ENCODE measurements at regions not wholly inside any gene's neighbourhood (a gene's known extent, or its start where the extent isn't known, plus 50 kb on each side); places are given as distances from the start of the nearest gene placed in this dataset.

- no peak overlapping the region for H2BK12ac ChIP-seq (ENCODE audit: low read length)
- H3K23ac ChIP-seq (ENCODE audit: low read length), result no peak overlapping the region
Measured at GRCh38 chr20:24341781-24342180, 127.6 kb upstream of the SYNDIG1 start.

DNA sequence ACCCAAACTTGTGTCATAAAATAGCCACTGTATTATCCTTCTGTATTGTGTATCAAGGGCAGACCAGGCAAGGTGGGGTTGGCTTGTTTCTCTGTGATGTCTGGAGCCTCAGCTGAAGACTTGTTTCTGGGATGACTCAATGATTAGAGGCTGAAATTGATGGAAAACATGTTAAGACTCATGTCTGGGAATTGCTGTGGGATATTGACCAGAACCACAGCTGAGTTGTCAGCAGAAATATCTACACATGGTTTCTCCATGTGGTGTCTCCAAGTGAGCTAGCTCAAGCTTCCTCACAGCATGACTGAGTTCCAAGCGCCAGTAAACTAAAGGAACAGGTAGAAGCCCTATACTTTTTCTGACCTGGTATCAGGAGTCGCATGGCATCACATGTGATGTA, 128.5 kb upstream of the SYNDIG1 start:
- peaks cover 0 to 1% of the 10 kb centered on the region in 2 experiments for H3K4me1 ChIP-seq (ENCODE audit: control insufficient read depth in 1 of 2, insufficient read depth in 2 of 2, low read length in 2 of 2)
- H3K23ac ChIP-seq (ENCODE audit: low read length), result no peak overlapping the region
- no peaks in the 10 kb centered on the region for H3K36me3 ChIP-seq (ENCODE audit: control insufficient read depth in 1 of 2, insufficient read depth in 2 of 2, low read length in 2 of 2)
- H2BK5ac ChIP-seq (ENCODE audit: low read depth, low read length, poor library complexity), result no peak overlapping the region
- no peak overlapping the region for H3K4me2 ChIP-seq (ENCODE audit: low read length)
- no peak overlapping the region for H4K91ac ChIP-seq (ENCODE audit: low read depth, low read length)
- H3K9ac ChIP-seq (ENCODE audit: low read length), result no peak overlapping the region
- no peak overlapping the region for H2BK12ac ChIP-seq (ENCODE audit: low read length)
- no peaks in the 10 kb centered on the region for H3K79me2 ChIP-seq (ENCODE audit: control insufficient read depth, insufficient read depth, low read length, poor library complexity)
- no peak overlapping the region for H3K4ac ChIP-seq (ENCODE audit: low read depth, low read length)
- no CpG with 5 or more reads among the region's 2 CpGs for WGBS (ENCODE audit: extremely low coverage, insufficient coverage, insufficient read length)
- H4K8ac ChIP-seq (ENCODE audit: low read depth, low read length), result no peak overlapping the region
- H3K27ac ChIP-seq (ENCODE audit: low read depth, low read length), result no peak overlapping the region
- no peak overlapping the region for H2BK120ac ChIP-seq (ENCODE audit: insufficient read depth, low read length, poor library complexity)
- H3K18ac ChIP-seq (ENCODE audit: low read length), result no peak overlapping the region
- DNase-seq, result no peak
- no peak overlapping the region for H4K12ac ChIP-seq (ENCODE audit: low read depth, low read length)
- H3K9me3 ChIP-seq (ENCODE audit: insufficient read depth, low read depth, low read length), result no peaks in the 10 kb centered on the region
- H3K79me1 ChIP-seq (ENCODE audit: low read length), result no peaks in the 10 kb centered on the region
- H3K14ac ChIP-seq (ENCODE audit: low read length), result no peak overlapping the region
- H2AFZ ChIP-seq (ENCODE audit: insufficient read depth, low read length, poor library complexity), result no peak overlapping the region
- no peaks in the 10 kb centered on the region for H3K27me3 ChIP-seq (ENCODE audit: insufficient read depth, low read length)
- no peak overlapping the region for H3K4me3 ChIP-seq (ENCODE audit: low read depth, low read length)
- no peak overlapping the region for H2AK5ac ChIP-seq (ENCODE audit: low read length)

More at GRCh38 chr20:24341781-24342180, 127.6 kb upstream of the SYNDIG1 start:
- Histone ChIP-seq H3K4me3 (ENCODE audit: low read depth, low read length) (no peak overlapping the region), H2AFZ (ENCODE audit: insufficient read depth, low read length, poor library complexity) (no peak overlapping the region), H2BK5ac (ENCODE audit: low read depth, low read length, poor library complexity) (no peak overlapping the region), H3K14ac (ENCODE audit: low read length) (no peak overlapping the region), H4K91ac (ENCODE audit: low read depth, low read length) (no peak overlapping the region), H2AK5ac (ENCODE audit: low read length) (no peak overlapping the region), H3K27ac (ENCODE audit: low read depth, low read length) (no peak overlapping the region), H3K9ac (ENCODE audit: low read length) (no peak overlapping the region), H3K36me3 (ENCODE audit: control insufficient read depth in 1 of 2, insufficient read depth in 2 of 2, low read length in 2 of 2) (no peaks in the 10 kb centered on the region), H3K4me2 (ENCODE audit: low read length) (no peak overlapping the region), H2BK120ac (ENCODE audit: insufficient read depth, low read length, poor library complexity) (no peak overlapping the region), H3K4ac (ENCODE audit: low read depth, low read length) (no peak overlapping the region), H4K8ac (ENCODE audit: low read depth, low read length) (no peak overlapping the region), H3K79me2 (ENCODE audit: control insufficient read depth, insufficient read depth, low read length, poor library complexity) (no peaks in the 10 kb centered on the region), H3K18ac (ENCODE audit: low read length) (no peak overlapping the region), H3K79me1 (ENCODE audit: low read length) (no peaks in the 10 kb centered on the region), H3K27me3 (ENCODE audit: insufficient read depth, low read length) (no peaks in the 10 kb centered on the region), H3K4me1 (ENCODE audit: control insufficient read depth in 1 of 2, insufficient read depth in 2 of 2, low read length in 2 of 2) (peaks cover 0 to 1% of the 10 kb centered on the region in 2 experiments), H4K12ac (ENCODE audit: low read depth, low read length) (no peak overlapping the region), H3K9me3 (ENCODE audit: insufficient read depth, low read depth, low read length) (no peaks in the 10 kb centered on the region)
- WGBS (ENCODE audit: extremely low coverage, insufficient coverage, insufficient read length), result no CpG with 5 or more reads among the region's 3 CpGs
- no peak for DNase-seq

- Histone ChIP-seq H3K27ac (ENCODE audit: low read depth, low read length) (no peak overlapping the region), H2BK5ac (ENCODE audit: low read depth, low read length, poor library complexity) (no peak overlapping the region), H2BK120ac (ENCODE audit: insufficient read depth, low read length, poor library complexity) (no peak overlapping the region), H3K79me1 (ENCODE audit: low read length) (no peaks in the 10 kb centered on the region), H2BK12ac (ENCODE audit: low read length) (no peak overlapping the region), H3K4me2 (ENCODE audit: low read length) (no peak overlapping the region), H4K12ac (ENCODE audit: low read depth, low read length) (no peak overlapping the region), H2AFZ (ENCODE audit: insufficient read depth, low read length, poor library complexity) (no peak overlapping the region), H3K36me3 (ENCODE audit: control insufficient read depth in 1 of 2, insufficient read depth in 2 of 2, low read length in 2 of 2) (no peaks in the 10 kb centered on the region), H3K18ac (ENCODE audit: low read length) (no peak overlapping the region), H3K27me3 (ENCODE audit: insufficient read depth, low read length) (no peaks in the 10 kb centered on the region), H4K8ac (ENCODE audit: low read depth, low read length) (no peak overlapping the region), H3K14ac (ENCODE audit: low read length) (no peak overlapping the region), H3K4me3 (ENCODE audit: low read depth, low read length) (no peak overlapping the region), H3K23ac (ENCODE audit: low read length) (no peak overlapping the region), H3K79me2 (ENCODE audit: control insufficient read depth, insufficient read depth, low read length, poor library complexity) (no peaks in the 10 kb centered on the region), H3K9ac (ENCODE audit: low read length) (no peak overlapping the region), H3K4me1 (ENCODE audit: control insufficient read depth in 1 of 2, insufficient read depth in 2 of 2, low read length in 2 of 2) (peaks cover 0 to 1% of the 10 kb centered on the region in 2 experiments), H4K91ac (ENCODE audit: low read depth, low read length) (no peak overlapping the region), H3K9me3 (ENCODE audit: insufficient read depth, low read depth, low read length) (no peaks in the 10 kb centered on the region), H2AK5ac (ENCODE audit: low read length) (no peak overlapping the region), H3K4ac (ENCODE audit: low read depth, low read length) (no peak overlapping the region)
- DNase-seq, result no peak
- WGBS (ENCODE audit: extremely low coverage, insufficient coverage, insufficient read length), result no CpG with 5 or more reads among the region's 5 CpGs
Measured at GRCh38 chr20:24339210-24339641, 130.2 kb upstream of the SYNDIG1 start.

DNA sequence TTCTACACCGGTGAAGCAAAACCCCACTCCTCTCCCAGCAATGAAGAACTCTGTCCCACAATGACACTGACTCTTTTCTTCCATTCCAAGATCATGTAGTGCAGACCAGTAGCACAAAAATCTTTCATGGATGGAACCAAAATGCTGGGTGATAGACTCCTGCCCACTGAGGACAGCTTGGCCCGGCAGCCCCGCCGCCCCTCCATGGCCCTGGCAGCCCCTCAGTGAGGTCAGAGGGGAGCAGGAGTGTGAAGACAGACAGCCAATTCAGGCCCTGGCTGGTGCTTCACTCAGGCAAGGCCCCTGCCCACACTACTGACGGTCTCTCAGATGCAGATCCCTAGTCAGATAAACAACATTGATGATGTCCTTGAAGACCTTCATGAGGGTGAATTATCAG, 131.9 kb upstream of the SYNDIG1 start:
- Histone ChIP-seq H3K79me2 (ENCODE audit: control insufficient read depth, insufficient read depth, low read length, poor library complexity) (no peaks in the 10 kb centered on the region), H3K4me2 (ENCODE audit: low read length) (no peak overlapping the region), H3K23ac (ENCODE audit: low read length) (no peak overlapping the region), H2AFZ (ENCODE audit: insufficient read depth, low read length, poor library complexity) (no peak overlapping the region), H3K4ac (ENCODE audit: low read depth, low read length) (no peak overlapping the region), H3K27me3 (ENCODE audit: insufficient read depth, low read length) (no peaks in the 10 kb centered on the region), H2BK120ac (ENCODE audit: insufficient read depth, low read length, poor library complexity) (no peak overlapping the region), H2AK5ac (ENCODE audit: low read length) (no peak overlapping the region), H4K12ac (ENCODE audit: low read depth, low read length) (no peak overlapping the region), H3K14ac (ENCODE audit: low read length) (no peak overlapping the region), H3K18ac (ENCODE audit: low read length) (no peak overlapping the region), H2BK12ac (ENCODE audit: low read length) (no peak overlapping the region), H2BK5ac (ENCODE audit: low read depth, low read length, poor library complexity) (no peak overlapping the region), H3K4me3 (ENCODE audit: low read depth, low read length) (no peak overlapping the region), H3K4me1 (ENCODE audit: control insufficient read depth in 1 of 2, insufficient read depth in 2 of 2, low read length in 2 of 2) (peaks cover 0 to 1% of the 10 kb centered on the region in 2 experiments), H3K9me3 (ENCODE audit: insufficient read depth, low read depth, low read length) (no peaks in the 10 kb centered on the region), H3K79me1 (ENCODE audit: low read length) (no peaks in the 10 kb centered on the region), H3K27ac (ENCODE audit: low read depth, low read length) (no peak overlapping the region), H3K36me3 (ENCODE audit: control insufficient read depth in 1 of 2, insufficient read depth in 2 of 2, low read length in 2 of 2) (no peaks in the 10 kb centered on the region), H4K8ac (ENCODE audit: low read depth, low read length) (no peak overlapping the region), H3K9ac (ENCODE audit: low read length) (no peak overlapping the region), H4K91ac (ENCODE audit: low read depth, low read length) (no peak overlapping the region)
- no CpG with 5 or more reads among the region's 5 CpGs for WGBS (ENCODE audit: extremely low coverage, insufficient coverage, insufficient read length)
- no peak for DNase-seq

All from trophoblast cell (in vitro differentiated cells and primary cell).